ENCODE measurements at regions not wholly inside any gene's neighbourhood (a gene's known extent, or its start where the extent isn't known, plus 50 kb on each side); places are given as distances from the start of the nearest gene placed in this dataset.

- Histone ChIP-seq H3K79me2 (ENCODE audit: control insufficient read depth, insufficient read depth, low read length) (no peaks in the 10 kb centered on the region), H4K20me1 (ENCODE audit: control insufficient read depth, insufficient read depth, low read length, poor library complexity, severe bottlenecking) (no peaks in the 10 kb centered on the region), H2AFZ (ENCODE audit: insufficient read depth, low read depth, low read length, poor library complexity, severe bottlenecking) (no peak overlapping the region), H3K36me3 (replicated peaks in 1 of 2; ENCODE audit: control extremely low read depth in 1 of 2, control insufficient read depth in 1 of 2, extremely low read depth in 1 of 2, insufficient read depth in 2 of 2, low read length in 1 of 2) (no peaks in the 10 kb centered on the region), H3K4me2 (replicated peaks; ENCODE audit: low read depth, low read length, poor library complexity, severe bottlenecking) (no peak overlapping the region), H3K4me3 (ENCODE audit: control extremely low read depth in 1 of 5, extremely low read depth in 1 of 5, insufficient read depth in 1 of 5, low read depth in 2 of 5, low read length in 4 of 5) (no peak overlapping the region), H3K27ac (ENCODE audit: low read length in 2 of 2) (no peak overlapping the region), H3K4me1 (ENCODE audit: control insufficient read depth in 2 of 2, insufficient read depth in 2 of 2, low read length in 2 of 2) (no peaks in the 10 kb centered on the region), H3K27me3 (replicated peaks in 1 of 4; ENCODE audit: control extremely low read depth in 1 of 4, control insufficient read depth in 3 of 4, insufficient read depth in 4 of 4, low read length in 3 of 4) (no peaks in the 10 kb centered on the region), H3K9me3 (ENCODE audit: control extremely low read depth in 1 of 3, control insufficient read depth in 2 of 3, insufficient read depth in 1 of 3, low read length in 2 of 3) (no peaks in the 10 kb centered on the region), H3K9ac (ENCODE audit: low read length) (no peak overlapping the region)
- TF ChIP-seq EZH2 (IDR thresholded peaks at IDR 0.05; ENCODE audit: borderline replicate concordance, insufficient read depth, low read depth, low read length, poor library complexity, severe bottlenecking), result no peak
- TF ChIP-seq CTCF (IDR thresholded peaks at IDR 0.05), result no peak
- Mint-ChIP-seq H3K27ac (no peak overlapping the region), H3K4me1 (no peaks in the 10 kb centered on the region), H3K9me3 (ENCODE audit: insufficient read depth) (peaks cover 2% of the 10 kb centered on the region), H3K4me3 (no peak overlapping the region), H3K27me3 (no peaks in the 10 kb centered on the region)
- WGBS (ENCODE audit: insufficient coverage), result 100% methylated on average over 1 of the region's 3 CpGs
- CTCF ChIA-PET, result no interaction called here
- POLR2A ChIA-PET, result no interaction called here
- DNase-seq (no peak), ATAC-seq (ENCODE audit: low read depth) (no peak)
- intact Hi-C loops (cut with micrococcal nuclease), result no loop called here
These were observed 117.9 kb downstream of the PDHA2 start for GRCh38 chr4:95957759-95958158.

GRCh38 chr4:95959182-95959581 is 119.3 kb downstream of the PDHA2 start:
- Mint-ChIP-seq H3K27me3 (no peaks in the 10 kb centered on the region), H3K9me3 (ENCODE audit: insufficient read depth) (no peaks in the 10 kb centered on the region), H3K4me1 (no peaks in the 10 kb centered on the region), H3K27ac (no peak overlapping the region), H3K4me3 (no peak overlapping the region)
- DNase-seq, result no peak
- Histone ChIP-seq H3K36me3 (replicated peaks in 1 of 2; ENCODE audit: control extremely low read depth in 1 of 2, control insufficient read depth in 1 of 2, extremely low read depth in 1 of 2, insufficient read depth in 2 of 2, low read length in 1 of 2) (no peaks in the 10 kb centered on the region), H2AFZ (ENCODE audit: insufficient read depth, low read depth, low read length, poor library complexity, severe bottlenecking) (no peak overlapping the region), H3K9me3 (ENCODE audit: control extremely low read depth in 1 of 3, control insufficient read depth in 2 of 3, insufficient read depth in 1 of 3, low read length in 2 of 3) (no peaks in the 10 kb centered on the region), H3K9ac (ENCODE audit: low read length) (no peak overlapping the region), H3K27ac (ENCODE audit: low read length in 2 of 2) (no peak overlapping the region), H3K4me1 (ENCODE audit: control insufficient read depth in 2 of 2, insufficient read depth in 2 of 2, low read length in 2 of 2) (no peaks in the 10 kb centered on the region), H4K20me1 (ENCODE audit: control insufficient read depth, insufficient read depth, low read length, poor library complexity, severe bottlenecking) (no peaks in the 10 kb centered on the region), H3K27me3 (replicated peaks in 1 of 4; ENCODE audit: control extremely low read depth in 1 of 4, control insufficient read depth in 3 of 4, insufficient read depth in 4 of 4, low read length in 3 of 4) (no peaks in the 10 kb centered on the region), H3K4me3 (ENCODE audit: control extremely low read depth in 1 of 5, extremely low read depth in 1 of 5, insufficient read depth in 1 of 5, low read depth in 2 of 5, low read length in 4 of 5) (no peak overlapping the region), H3K79me2 (ENCODE audit: control insufficient read depth, insufficient read depth, low read length) (no peaks in the 10 kb centered on the region), H3K4me2 (replicated peaks; ENCODE audit: low read depth, low read length, poor library complexity, severe bottlenecking) (no peak overlapping the region)
- ChIA-PET POLR2A (no interaction called here), CTCF (no interaction called here)
- WGBS (ENCODE audit: insufficient coverage), result no CpG with 5 or more reads among the region's 2 CpGs
- no peak for TF ChIP-seq CTCF (IDR thresholded peaks at IDR 0.05)
- TF ChIP-seq EZH2 (IDR thresholded peaks at IDR 0.05; ENCODE audit: borderline replicate concordance, insufficient read depth, low read depth, low read length, poor library complexity, severe bottlenecking), result no peak
- intact Hi-C loops (cut with micrococcal nuclease), result no loop called here
- no peak for ATAC-seq (ENCODE audit: low read depth)
